ENCODE measurements at regions not wholly inside any gene's neighbourhood (a gene's known extent, or its start where the extent isn't known, plus 50 kb on each side); places are given as distances from the start of the nearest gene placed in this dataset.

DNA sequence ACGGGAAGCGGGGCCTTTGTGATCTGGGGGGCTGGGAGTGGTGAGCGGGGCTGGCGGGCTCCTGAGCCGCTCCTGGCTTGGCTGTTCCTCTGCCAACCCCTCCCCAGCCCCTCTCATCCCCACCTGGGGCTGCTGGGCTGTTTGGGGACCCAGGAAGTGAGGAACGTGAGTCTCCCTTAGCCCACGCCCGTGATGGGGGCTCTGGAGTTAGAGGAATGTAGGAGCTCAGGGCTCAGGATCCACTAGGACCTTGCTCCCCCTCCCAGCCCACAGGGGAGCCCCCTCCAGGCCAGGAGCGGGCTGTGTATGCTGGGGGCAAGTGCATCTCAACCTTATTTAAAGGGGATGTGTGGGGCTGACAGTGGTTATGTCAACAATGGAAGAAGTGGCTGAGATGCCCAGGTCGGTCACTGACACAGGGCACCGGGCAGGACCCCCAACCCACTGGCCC, 134.1 kb downstream of the URI1 start:
- Histone ChIP-seq H3K4me3 (ENCODE audit: insufficient read depth, low read length) (no peak overlapping the region), H3K9me3 (ENCODE audit: low read depth, low read length) (no peaks in the 10 kb centered on the region), H3K27ac (ENCODE audit: low read depth, low read length) (no peak overlapping the region), H2AFZ (ENCODE audit: low read length) (no peak overlapping the region), H3K4me1 (ENCODE audit: insufficient read depth, low read length) (no peaks in the 10 kb centered on the region), H3K4me2 (ENCODE audit: insufficient read depth, low read length) (no peak overlapping the region), H3K27me3 (ENCODE audit: insufficient read depth, low read length) (no peaks in the 10 kb centered on the region), H4K20me1 (ENCODE audit: insufficient read depth, low read length) (no peaks in the 10 kb centered on the region), H3K36me3 (ENCODE audit: insufficient read depth, low read length) (no peaks in the 10 kb centered on the region), H3K79me2 (ENCODE audit: insufficient read depth, low read length) (no peaks in the 10 kb centered on the region)
- no peak for DNase-seq (ENCODE audit: insufficient read length, low spot score, missing footprints)
- TF ChIP-seq, protein P1, sequence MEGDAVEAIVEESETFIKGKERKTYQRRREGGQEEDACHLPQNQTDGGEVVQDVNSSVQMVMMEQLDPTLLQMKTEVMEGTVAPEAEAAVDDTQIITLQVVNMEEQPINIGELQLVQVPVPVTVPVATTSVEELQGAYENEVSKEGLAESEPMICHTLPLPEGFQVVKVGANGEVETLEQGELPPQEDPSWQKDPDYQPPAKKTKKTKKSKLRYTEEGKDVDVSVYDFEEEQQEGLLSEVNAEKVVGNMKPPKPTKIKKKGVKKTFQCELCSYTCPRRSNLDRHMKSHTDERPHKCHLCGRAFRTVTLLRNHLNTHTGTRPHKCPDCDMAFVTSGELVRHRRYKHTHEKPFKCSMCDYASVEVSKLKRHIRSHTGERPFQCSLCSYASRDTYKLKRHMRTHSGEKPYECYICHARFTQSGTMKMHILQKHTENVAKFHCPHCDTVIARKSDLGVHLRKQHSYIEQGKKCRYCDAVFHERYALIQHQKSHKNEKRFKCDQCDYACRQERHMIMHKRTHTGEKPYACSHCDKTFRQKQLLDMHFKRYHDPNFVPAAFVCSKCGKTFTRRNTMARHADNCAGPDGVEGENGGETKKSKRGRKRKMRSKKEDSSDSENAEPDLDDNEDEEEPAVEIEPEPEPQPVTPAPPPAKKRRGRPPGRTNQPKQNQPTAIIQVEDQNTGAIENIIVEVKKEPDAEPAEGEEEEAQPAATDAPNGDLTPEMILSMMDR (IDR thresholded peaks at IDR 0.05; ENCODE audit: extremely low read depth, low read depth, low read length) = no peak

DNA sequence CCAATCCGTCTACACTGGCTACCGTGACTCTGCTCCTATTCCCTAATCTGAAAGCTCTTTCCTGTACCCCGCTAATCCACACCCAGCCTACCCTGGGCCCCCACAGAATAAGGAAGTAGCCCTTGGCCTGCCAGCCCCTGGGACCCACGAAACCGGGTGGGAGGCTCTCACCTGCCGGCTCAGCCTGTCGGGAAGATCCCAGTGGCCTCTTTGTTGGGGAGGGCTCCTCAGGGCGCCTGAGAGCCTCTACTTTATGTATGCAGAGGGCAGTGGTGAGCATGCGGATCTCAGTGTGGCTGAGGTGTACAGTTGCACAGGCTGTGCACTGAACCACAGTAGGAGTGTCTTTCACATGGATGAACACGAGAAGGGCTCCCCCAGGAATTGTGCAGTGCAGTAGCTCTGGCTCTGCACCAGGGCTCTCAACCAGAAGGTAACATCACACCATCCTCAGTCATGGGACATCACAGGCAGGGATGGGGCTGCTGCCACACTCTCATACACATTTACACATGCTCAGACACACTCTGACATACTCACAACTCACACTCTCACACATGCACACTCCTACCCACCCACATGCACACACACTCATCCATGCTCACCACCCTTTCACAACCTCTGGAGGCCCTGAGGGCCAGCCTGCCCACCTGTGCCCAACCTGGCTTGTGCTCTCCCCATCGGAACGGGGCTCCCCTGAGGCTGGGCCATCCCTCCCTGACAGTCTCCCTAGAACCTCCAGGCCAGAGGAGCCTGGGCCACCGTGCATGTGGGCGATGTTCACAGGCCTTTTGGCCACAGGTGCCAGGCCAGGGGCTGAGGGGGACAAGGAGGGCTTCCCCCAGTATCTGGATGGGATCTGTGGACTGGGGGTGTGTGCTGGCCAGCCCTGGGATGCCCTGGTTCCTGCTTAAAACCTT, 135.0 kb downstream of the URI1 start:
- Histone ChIP-seq H3K27ac (ENCODE audit: low read depth, low read length) (no peak overlapping the region), H3K79me2 (ENCODE audit: insufficient read depth, low read length) (no peaks in the 10 kb centered on the region), H4K20me1 (ENCODE audit: insufficient read depth, low read length) (no peaks in the 10 kb centered on the region), H3K27me3 (ENCODE audit: insufficient read depth, low read length) (no peaks in the 10 kb centered on the region), H3K36me3 (ENCODE audit: insufficient read depth, low read length) (no peaks in the 10 kb centered on the region), H3K9me3 (ENCODE audit: low read depth, low read length) (no peaks in the 10 kb centered on the region), H3K4me1 (ENCODE audit: insufficient read depth, low read length) (no peaks in the 10 kb centered on the region), H3K4me3 (ENCODE audit: insufficient read depth, low read length) (no peak overlapping the region), H3K4me2 (ENCODE audit: insufficient read depth, low read length) (no peak overlapping the region), H2AFZ (ENCODE audit: low read length) (no peak overlapping the region)
- TF ChIP-seq, protein P1 (IDR thresholded peaks at IDR 0.05; ENCODE audit: extremely low read depth, low read depth, low read length) = no peak
- peak; percentile 64 for DNase-seq (ENCODE audit: insufficient read length, low spot score, missing footprints)

GRCh38 chr19:30077851-30078355, 135.9 kb downstream of the URI1 start:
- Histone ChIP-seq H3K27me3 (ENCODE audit: insufficient read depth, low read length) (no peaks in the 10 kb centered on the region), H3K36me3 (ENCODE audit: insufficient read depth, low read length) (no peaks in the 10 kb centered on the region), H2AFZ (ENCODE audit: low read length) (no peak overlapping the region), H3K9me3 (ENCODE audit: low read depth, low read length) (no peaks in the 10 kb centered on the region), H3K27ac (ENCODE audit: low read depth, low read length) (no peak overlapping the region), H3K4me1 (ENCODE audit: insufficient read depth, low read length) (no peaks in the 10 kb centered on the region), H3K79me2 (ENCODE audit: insufficient read depth, low read length) (no peaks in the 10 kb centered on the region), H4K20me1 (ENCODE audit: insufficient read depth, low read length) (no peaks in the 10 kb centered on the region), H3K4me3 (ENCODE audit: insufficient read depth, low read length) (no peak overlapping the region), H3K4me2 (ENCODE audit: insufficient read depth, low read length) (no peak overlapping the region)
- DNase-seq (ENCODE audit: insufficient read length, low spot score, missing footprints) = peak; percentile 74
- TF ChIP-seq, protein P1 (IDR thresholded peaks at IDR 0.05; ENCODE audit: extremely low read depth, low read depth, low read length) = no peak

GRCh38 chr19:30078381-30078910, 136.4 kb downstream of the URI1 start:
- no peak overlapping the region for H3K4me3 ChIP-seq (ENCODE audit: insufficient read depth, low read length)
- no peaks in the 10 kb centered on the region for H3K9me3 ChIP-seq (ENCODE audit: low read depth, low read length)
- H3K27ac ChIP-seq (ENCODE audit: low read depth, low read length) = no peak overlapping the region
- TF ChIP-seq, protein P1 (IDR thresholded peaks at IDR 0.05; ENCODE audit: extremely low read depth, low read depth, low read length) = no peak
- H3K4me2 ChIP-seq (ENCODE audit: insufficient read depth, low read length) = no peak overlapping the region
- no peaks in the 10 kb centered on the region for H4K20me1 ChIP-seq (ENCODE audit: insufficient read depth, low read length)
- no peaks in the 10 kb centered on the region for H3K36me3 ChIP-seq (ENCODE audit: insufficient read depth, low read length)
- H3K27me3 ChIP-seq (ENCODE audit: insufficient read depth, low read length) = no peaks in the 10 kb centered on the region
- H3K79me2 ChIP-seq (ENCODE audit: insufficient read depth, low read length) = no peaks in the 10 kb centered on the region
- peak; percentile 63 for DNase-seq (ENCODE audit: insufficient read length, low spot score, missing footprints)
- H2AFZ ChIP-seq (ENCODE audit: low read length) = no peak overlapping the region
- no peaks in the 10 kb centered on the region for H3K4me1 ChIP-seq (ENCODE audit: insufficient read depth, low read length)
